GM21381 (cell line): ENCODE measurements at regions not wholly inside any gene's neighbourhood (a gene's known extent, or its start where the extent isn't known, plus 50 kb on each side); places are given as distances from the start of the nearest gene placed in this dataset.
A peak's percentile ranks its signal among the peaks of the same experiment; 100 is the strongest.
"Not testable (repeated sequence)": the region's sequence is repeated elsewhere in the genome, so short reads cannot be mapped to it uniquely, and the experiment has no call there.

ENCODE experiments used
- ATAC-seq: cut with Tn5 transposase; IDR thresholded peaks from one replicate; pipeline ENCODE4 v1.9.1; 2021; ENCODE audit warnings: mild to moderate bottlenecking, moderate library complexity; ENCODE audit not compliant: unreplicated experiment

DNA sequence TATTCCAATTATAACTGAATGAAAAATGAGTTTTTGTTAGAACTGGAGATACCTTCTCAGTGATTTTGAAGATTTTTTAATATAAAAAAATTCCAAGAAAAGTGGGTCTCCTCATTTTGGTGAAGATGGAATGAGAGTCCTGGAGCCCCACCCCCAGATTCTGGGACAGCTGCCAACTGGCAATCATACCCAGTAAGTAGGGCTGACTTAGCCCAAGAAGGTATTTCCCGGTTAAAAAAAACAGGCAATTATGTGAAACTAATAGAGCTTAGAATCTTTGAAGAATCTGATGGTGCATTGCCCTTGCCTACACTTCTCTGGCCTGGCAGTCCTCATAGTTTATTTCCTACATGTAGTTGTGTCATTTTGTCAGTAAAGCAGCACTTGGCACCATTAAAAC lies 52.8 kb upstream of the VWDE start:
- ATAC-seq: no peak

DNA sequence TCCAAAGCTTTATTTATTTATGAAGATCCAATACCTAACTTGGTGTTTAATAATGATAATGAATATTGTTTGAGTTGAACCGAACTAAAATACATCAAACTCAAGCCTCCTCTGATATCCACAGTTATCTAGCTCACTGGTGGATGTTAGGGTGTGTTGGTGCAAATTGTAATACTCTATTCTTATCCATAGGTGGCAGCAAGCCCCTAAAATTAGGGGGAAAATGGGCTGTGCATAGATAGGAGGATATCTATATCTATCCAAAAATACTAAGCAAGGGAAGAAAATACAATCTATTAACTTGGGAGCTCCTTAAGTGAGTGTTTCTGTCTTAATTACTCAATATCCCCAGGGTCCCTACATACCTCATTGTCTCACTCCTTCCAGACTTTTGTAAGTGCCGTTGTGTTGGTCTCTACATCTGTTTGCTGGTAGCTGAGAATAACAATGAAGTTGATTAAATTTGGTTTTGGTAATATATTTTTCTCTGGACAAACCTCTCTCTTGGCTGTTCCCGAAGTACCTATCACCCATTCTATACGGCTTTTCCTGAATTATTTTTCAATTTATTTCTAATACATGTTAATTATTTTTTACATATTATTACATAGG lies 55.0 kb upstream of the VWDE start:
- ATAC-seq: peak; percentile 97

DNA sequence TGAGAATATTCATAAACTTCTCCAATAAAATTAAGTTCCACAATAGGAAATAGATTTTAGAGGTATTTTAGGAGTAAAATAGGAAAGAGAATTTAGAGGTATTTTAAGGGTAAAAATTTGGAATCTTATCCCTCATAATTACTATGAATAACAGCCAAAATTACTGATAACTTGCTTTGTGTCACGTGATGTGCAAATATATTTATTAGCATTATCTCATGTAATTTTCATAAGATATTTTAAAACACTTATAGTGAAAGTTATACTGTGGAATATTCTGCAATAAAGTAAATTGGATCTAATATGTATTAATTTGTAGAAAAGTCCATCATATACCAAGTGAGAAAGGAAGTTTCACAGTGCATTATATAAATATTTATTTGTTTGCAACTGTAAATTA lies 64.2 kb upstream of the VWDE start:
- ATAC-seq: no peak

DNA sequence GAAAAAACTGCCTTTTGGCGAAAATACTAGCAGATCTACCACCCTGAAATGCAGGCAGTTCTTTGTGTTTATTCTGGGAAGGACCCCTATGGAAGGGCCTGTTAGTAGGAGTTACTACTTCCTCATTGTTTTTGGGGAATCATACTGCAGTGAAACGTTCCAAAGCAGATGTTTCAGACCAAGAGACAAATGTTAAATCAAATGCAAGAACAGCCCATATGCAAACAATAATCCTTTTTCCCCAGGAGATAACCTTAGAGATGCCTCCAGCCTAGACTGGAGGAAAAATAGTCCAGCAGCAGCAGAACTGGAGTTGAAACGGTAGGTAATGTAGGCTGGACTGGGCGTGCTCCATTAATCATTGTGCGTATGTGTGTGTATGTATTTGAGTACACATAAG lies 65.9 kb upstream of the VWDE start:
- ATAC-seq: no peak

- no peak for ATAC-seq
These were observed 67.3 kb upstream of the VWDE start for GRCh38 chr7:12470930-12471329.

DNA sequence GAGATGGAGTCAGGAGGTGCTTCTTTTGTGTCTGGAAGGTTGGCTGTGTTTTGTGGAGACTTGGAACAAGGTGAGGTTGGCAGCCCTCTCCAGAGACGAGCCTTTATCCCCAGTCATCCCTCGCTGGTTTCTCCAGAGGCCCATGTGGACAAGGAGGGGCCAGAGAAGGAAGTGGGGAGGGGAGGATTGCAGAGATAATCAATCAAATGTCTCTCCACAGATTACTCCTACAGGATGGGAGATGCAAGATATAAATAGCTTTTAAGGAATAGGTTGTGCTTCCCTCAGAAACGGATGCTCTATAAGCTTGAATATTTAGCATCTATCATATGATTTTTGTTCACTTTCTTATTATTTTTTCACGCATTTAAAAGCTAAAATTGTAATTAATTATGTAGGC lies 70.4 kb upstream of the VWDE start:
- ATAC-seq: no peak

GRCh38 chr7:12475362-12476063 lies 71.8 kb upstream of the VWDE start:
- ATAC-seq: no peak

- ATAC-seq: no peak
These were observed 74.0 kb upstream of the VWDE start for GRCh38 chr7:12477620-12478019.

DNA sequence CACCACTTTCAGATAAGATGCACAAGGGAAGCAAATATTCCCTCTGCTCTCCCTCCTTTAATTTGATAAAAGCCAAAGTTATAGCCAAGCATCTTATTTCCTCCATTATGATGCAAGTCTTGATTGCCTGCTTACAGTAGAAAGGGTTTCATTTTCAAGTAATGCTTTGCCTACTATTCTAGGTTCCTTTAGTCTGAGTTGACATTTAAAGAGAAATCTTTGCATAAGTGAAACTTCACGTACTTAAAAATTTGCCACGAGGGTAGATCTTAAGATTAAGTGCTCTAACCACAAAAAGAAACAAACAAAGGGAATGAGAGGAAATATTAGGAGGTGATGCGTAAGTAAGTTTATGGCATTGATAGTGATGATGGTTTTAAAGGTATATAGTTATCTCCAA lies 78.1 kb upstream of the VWDE start:
- peak; percentile 94 for ATAC-seq

DNA sequence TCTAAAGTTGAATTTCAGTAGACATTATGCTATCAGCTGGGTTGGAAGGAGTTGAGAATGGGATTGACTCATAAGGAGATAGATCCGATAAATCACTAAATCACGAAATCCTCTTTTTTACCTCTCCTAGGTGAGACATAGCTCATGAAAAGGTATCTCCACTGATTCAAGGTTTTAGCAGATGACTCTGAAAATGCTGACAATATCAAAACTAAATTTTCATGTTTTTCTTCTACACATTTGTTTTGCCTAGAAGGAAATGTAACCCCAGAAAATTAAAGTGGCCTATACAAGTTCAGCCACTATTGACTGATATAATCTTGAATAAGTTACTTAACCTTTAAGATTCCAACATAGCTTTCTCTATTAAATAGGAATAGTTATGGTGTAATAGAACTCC lies 82.2 kb upstream of the VWDE start:
- ATAC-seq: no peak

DNA sequence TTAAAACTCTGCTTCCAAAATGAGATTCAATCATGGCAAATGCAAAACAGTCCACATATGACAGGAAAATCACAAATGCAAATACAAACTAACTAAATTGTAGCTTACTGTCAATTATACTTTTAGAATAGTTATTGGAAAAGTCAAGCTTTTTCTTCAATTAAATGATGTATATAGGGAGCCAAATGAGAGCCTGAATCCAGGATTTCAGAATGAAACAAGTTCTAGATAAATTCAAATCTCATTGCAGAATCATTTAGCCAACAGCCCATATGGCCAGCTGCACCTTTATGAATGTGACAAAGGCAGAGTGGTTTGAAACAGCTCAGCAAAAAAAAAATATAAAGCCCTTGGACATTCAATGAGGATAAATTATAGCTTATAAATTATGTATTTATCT lies 82.2 kb upstream of the SCIN start:
- ATAC-seq: no peak

GRCh38 chr7:12490107-12490688 lies 80.3 kb upstream of the SCIN start:
- peak; percentile 63 for ATAC-seq

DNA sequence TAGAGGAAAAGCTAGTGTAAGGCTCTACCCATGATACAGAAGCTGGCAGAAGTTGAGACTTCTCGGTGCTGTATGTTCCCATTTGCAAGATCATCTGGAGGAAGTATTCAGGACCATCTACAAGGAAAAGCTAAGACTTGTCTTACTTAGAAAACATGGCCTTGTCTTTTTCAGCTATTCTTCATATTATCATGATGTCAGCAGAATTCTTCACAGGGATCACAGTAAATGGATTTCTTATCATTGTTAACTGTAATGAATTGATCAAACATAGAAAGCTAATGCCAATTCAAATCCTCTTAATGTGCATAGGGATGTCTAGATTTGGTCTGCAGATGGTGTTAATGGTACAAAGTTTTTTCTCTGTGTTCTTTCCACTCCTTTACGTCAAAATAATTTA lies 79.6 kb upstream of the SCIN start:
- ATAC-seq: no peak

- ATAC-seq: no peak
These were observed 79.0 kb upstream of the SCIN start for GRCh38 chr7:12491526-12491925.

DNA sequence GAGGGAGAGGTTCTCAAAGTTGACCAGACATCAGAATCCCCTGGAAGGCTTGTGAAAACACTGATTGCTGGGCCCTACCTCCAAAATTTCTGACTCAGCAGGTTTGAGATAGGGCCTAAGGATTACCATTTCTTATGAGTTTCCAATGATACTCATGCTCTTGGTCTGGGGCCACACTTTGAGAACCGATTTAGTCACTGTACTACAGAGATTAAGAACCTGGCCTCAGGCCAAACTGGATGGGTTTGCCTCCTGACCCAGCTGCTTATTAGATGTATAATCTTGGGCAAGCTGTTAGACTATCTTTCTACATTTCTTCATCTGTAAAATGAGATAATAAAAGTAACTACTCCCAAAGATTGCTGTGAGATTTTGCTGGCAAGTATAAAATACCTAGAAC lies 77.1 kb upstream of the SCIN start:
- ATAC-seq: no peak

DNA sequence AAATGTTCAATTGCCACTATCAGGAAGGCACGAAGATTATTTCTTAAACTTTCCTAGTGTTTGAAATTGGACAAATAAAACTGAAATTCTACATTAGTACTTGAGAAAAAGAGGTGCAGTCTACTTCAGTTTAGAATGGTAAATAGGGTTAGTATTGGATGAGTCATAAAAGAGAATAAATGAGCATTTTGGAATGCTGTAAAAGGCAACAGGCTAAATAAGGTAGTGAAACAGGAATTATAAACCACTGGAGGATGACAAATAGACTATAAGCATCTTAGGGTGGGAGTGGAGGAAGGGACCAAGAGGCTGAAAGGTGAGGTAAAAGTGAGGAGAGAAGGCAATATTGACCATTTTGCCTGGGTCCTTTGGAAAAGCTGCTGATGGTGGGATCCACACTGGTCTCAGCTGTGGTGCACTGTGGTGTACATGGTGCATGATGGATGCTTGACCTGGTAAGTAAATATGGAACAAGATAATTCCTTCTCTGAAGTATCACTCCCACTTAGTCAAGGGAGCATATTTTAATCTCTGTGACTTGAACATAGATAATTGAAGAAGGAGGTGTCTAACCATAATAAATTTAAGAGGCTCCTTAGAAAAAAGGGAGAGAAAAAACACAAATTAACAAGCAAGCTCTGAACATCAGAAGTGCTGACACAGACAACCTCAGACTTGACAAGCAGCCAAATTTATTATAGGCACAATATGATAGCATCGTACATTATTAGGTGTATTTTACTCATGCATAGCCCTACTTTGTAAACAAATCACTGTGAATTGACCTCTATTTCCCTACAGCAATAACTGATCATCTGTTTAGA lies 76.4 kb upstream of the SCIN start:
- ATAC-seq: no peak

DNA sequence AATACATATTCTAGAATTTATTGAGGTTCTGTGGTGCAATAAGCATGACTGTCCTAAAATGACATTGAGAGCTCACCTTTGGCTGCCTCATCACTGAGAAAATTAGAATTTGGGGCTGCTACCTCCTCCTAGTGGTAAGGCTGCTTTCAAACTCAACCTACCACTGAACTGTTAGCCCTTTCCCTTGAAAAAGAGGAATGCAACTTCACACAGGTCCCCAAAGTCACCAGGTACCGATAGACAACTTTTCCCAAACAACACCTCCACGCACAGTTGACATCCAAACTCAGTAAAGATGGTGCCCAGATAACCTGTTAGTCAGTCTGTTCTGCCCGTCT lies 75.9 kb upstream of the SCIN start:
- ATAC-seq: no peak

DNA sequence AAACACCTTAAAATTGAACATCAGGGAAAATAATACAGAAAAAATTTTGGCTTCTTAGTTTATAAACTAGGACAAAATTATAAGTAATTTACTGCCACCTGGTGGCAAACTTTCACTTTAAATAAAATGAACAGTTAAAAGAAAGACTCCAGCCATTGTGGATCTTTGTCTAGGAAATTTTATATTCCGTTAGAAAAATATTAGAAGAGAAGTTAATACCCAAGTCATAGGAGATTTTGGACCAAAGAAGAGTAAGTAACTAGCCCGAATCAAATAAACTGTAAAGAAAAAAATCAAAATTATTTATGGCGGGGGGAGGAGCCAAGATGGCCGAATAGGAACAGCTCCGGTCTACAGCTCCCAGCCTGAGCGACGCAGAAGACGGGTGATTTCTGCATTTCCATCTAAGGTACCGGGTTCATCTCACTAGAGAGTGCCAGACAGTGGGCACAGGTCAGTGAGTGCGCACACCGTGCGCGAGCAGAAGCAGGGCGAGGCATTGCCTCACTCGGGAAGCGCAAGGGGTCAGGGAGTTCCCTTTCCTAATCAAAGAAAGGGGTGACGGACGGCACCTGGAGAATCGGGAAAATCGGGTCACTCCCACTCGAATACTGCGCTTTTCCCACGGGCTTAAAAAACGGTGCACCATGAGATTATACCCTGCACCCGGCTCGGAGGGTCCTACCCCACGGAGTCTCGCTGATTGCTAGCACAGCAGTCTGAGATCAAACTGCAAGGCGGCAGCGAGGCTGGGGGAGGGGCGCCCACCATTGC lies 73.4 kb upstream of the SCIN start:
- ATAC-seq: not testable (repeated sequence)

DNA sequence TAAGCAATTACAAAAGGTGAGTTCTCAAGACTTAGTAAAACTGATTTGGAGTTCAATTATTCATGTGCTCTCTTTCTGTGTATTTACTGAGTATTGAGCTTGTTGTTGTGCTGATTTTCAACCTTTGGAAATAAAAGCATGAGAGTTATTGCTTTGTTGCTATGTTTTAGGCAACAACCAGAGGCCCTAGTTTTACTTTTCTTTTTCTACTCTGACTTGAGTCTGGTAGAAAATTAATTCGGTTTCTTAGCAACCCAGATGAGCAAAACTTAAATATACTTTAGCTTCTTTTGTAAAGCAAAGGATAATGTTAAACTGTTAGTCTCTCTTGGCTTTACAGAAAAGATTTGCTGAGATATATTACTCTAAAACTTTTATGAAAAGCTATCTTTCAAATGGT lies 66.4 kb upstream of the SCIN start:
- no peak for ATAC-seq

DNA sequence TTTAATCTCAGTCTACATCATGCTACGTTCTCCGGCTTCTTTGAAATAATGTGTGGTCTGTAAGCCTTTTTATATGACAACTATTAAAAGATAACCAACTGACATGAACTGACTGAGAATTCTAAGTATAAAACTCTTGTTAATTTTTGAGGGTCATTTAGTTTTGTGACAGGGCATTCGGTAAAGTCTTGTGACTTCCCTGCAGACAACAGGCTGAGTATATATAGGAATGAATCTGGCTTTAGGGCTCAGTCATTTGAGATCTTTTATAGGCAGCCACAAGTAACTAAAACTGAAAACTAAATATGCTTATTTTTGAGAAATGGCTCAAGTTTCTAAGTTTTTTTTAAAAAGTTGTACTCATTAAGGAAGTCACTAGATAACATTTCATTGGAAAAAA lies 62.5 kb upstream of the SCIN start:
- ATAC-seq: no peak

- no peak for ATAC-seq
These were observed 62.0 kb upstream of the SCIN start for GRCh38 chr7:12508554-12508953.
